Stimulated activated CD4-positive, alpha-beta T cell treated with anti-CD3 and anti-CD28 coated beads, Interleukin-15, amount 100 ng/mL, for 24 hours (primary cell): ENCODE measurements at regions not wholly inside any gene's neighbourhood (a gene's known extent, or its start where the extent isn't known, plus 50 kb on each side); places are given as distances from the start of the nearest gene placed in this dataset.
"Not testable (repeated sequence)": the region's sequence is repeated elsewhere in the genome, so short reads cannot be mapped to it uniquely, and the experiment has no call there.

Source experiments
- DNase-seq: peaks from one replicate; pipeline ENCODE4 v3.0.0-alpha.2; 2020

GRCh38 chr10:28733245-28733644 is 55.9 kb downstream of the BAMBI start:
- no peak for DNase-seq

GRCh38 chr10:28733647-28734046 is 56.3 kb downstream of the BAMBI start:
- no peak for DNase-seq

- DNase-seq, result no peak
Observed at GRCh38 chr10:28734938-28735759, 57.8 kb downstream of the BAMBI start.

DNA sequence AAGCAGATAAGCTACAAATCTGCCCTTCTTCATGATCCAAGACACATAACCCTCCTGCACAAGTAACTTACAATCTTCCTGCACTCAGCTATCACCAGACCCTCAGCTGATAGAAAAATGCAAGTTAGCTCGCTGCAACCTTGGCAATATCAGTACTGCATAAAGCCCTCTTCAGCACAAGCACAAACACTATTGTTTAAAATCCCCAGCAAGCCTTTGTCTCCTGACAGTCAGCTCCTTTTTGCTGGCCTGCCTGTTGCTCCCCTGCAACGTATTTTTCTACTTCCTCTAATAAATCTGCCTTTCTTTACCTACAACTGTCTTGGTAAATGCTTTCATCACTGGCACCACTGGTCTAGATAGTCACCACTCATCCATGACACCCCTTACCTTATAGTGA is 59.8 kb downstream of the BAMBI start:
- no peak for DNase-seq

DNA sequence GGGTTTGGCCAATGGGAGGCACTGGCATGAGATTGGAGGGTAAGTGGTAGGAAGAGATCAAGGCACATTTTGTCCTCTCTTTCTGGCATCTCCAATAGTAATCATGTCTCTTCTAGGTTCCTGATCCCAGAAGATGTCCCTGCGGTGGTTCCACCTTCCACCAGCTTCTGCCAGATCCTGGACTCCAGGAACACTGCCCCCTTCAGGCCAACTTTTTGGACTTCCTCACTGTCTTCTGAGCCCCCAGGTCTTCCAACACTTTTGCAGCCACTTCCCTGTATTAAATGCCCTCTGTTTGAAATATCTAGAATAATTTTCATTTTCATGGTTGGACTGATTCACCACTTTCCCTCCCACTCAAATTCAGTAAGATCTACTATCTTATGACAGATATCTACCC is 60.9 kb downstream of the BAMBI start:
- DNase-seq, result peak; percentile 29

GRCh38 chr10:28743576-28743975 is 66.3 kb downstream of the BAMBI start:
- DNase-seq, result no peak

- DNase-seq, result no peak
Observed at GRCh38 chr10:28744069-28744768, 66.9 kb downstream of the BAMBI start.

DNA sequence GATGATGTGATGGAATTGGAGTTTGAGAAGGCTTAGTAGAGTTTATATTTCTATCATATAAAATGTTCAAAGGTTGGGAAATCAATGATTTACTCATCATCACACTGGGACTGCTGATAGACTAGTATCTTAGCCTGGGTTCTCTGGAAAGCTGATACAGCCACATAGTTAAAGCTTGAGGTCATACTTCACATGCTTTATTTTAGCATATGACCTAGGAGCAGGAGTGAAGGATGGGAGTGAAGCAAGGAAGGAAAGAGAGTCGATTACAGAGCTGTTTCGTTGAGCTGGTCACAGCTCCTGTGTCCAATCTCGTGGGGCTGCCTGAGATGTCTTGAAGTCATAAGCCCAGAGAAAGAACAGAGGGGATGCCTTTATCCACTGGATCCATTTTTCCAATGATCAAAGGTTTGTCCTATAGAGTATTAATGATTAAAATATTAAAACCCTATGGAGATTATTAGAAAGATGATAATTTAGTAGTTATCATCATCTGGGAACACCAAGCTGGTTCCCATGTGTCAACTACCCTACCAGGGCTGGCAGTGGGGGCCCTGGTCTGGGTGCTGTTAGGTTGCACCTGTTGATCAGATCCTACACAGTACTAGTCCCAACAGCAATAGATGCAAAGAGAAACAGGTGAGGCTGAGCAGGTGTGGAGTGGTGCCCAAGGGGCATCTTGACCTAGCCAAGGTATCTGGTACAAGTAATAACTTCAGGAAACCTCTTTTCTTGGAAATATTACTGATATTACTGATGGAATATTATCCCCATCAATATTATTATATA is 77.8 kb downstream of the BAMBI start:
- DNase-seq, result no peak

DNA sequence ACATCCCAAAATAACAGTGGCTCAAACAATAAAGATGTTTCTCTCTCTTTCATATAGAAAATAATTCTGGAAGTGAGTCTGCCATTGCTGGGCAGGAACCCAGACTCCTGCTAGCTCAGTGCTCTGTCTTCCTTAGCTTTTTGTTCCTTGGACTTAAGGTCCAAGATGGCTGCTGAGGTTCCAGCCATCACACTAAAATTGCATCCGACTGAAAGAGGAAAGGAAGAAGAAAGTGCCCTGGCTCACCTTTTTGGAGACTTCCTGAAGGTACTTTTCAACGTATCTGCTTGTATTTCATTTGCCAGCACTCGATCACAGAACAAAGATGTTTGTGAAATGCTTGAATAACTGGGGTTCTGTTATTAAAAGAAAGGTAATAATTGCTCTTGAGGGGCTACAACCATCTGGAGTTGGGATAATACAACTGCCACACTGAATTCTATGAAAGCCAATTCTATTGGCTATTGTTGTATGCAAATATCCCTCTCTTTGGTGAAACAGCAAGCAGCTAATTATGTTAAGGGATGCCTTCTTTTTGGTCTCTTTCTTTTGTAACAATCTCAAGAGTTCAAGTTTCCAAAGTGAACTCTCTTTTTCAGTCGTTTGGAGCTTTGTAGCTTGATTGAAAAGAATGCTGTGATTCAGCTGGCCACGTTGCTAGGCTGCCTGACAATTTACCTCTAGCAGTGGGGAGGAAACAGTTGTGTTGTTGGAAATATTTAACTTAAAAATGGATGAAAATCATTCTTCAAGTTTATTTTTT is 83.9 kb downstream of the BAMBI start:
- no peak for DNase-seq

DNA sequence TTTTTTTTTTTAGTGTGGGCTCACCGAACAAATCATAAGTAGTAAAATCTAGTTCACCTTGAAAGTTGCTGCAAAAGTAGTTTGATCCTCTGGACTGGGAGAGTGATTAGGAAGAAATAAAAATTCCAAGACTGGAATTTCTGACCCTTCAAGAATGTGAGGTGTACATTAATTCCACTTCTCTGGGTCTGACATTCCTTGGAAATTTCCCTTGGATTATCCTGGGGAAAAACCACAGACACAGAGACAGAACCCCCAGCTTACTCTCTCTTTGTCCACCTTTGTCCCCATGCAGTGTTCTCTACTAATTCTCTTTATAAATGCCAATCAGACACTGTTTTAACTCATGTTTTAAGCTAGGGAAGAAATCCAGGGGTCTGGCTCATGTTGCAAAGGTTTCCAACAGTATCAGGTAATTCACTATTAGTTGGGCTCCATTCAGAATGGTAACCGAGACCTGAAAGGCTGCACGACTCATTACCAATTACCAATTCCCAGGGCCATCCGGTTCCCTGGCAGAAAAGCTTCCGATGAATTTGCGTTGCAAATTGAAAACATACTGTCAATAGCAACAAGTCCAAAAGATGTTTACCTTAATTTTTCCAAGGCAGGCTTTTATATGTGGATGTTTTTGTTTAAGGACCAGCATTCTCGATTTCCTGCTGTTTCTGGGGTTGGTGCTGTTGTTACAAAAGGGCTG is 86.3 kb downstream of the BAMBI start:
- no peak for DNase-seq

DNA sequence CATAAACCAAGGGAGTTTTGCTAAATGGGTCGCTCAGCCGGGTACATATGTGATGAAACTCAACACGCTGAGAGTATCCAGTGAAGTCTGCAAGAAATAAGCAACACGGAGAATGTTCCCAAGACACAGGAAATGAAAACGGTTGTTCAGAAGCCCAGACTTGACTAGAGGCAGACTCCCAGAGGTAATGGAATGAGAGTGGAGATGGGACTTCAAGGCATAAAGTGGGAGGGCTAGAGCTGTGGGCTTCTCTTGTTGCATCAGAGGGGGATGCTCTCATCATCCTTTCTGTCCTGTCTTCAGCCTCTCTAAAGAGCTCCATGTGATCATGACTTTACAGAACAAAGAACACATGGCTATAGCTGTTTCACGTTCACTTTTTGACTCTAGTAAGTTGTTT is 88.3 kb downstream of the BAMBI start:
- no peak for DNase-seq

DNA sequence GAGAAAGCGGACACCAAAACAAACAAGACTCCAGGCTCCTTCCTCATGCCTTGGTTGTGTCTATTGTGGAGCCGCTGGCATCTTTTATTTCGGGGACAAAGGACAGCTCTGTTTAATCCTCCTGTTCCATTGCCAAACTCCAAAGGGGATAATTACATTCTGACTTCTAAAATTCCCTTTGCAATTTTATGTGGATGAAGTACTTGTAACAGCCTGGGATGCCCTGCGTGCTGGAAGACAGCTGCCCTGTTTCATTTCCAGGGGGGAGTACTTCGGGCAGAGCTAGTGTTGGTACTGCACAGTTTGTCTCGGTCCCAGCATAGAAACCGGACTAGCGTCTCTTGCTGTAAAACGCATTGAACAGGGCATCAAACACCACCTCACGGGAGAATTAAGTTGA is 90.9 kb downstream of the BAMBI start:
- DNase-seq, result no peak

GRCh38 chr10:28769091-28769604 is 91.8 kb downstream of the BAMBI start:
- no peak for DNase-seq

DNA sequence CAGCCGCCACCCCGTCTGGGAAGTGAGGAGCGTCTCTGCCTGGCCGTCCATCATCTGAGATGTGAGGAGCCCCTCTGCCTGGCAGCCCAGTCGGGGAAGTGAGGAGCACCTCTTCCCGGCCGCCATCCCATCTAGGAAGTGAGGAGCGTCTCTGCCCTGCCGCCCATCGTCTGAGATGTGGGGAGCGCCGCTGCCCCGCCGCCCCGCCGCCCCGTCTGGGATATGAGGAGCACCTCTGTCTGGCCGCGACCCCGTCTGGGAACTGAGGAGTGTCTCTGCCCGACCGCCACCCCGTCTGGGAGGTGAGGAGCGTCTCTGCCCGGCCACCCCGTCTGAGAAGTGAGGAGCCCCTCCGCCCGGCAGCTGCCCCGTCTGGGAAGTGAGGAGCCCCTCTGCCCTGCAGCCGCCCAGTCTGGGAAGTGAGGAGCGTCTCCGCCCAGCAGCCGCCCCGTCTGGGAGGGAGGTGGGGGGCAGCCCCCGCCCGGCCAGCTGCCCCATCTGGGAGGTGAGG is 94.3 kb downstream of the BAMBI start:
- not testable (repeated sequence) for DNase-seq

DNA sequence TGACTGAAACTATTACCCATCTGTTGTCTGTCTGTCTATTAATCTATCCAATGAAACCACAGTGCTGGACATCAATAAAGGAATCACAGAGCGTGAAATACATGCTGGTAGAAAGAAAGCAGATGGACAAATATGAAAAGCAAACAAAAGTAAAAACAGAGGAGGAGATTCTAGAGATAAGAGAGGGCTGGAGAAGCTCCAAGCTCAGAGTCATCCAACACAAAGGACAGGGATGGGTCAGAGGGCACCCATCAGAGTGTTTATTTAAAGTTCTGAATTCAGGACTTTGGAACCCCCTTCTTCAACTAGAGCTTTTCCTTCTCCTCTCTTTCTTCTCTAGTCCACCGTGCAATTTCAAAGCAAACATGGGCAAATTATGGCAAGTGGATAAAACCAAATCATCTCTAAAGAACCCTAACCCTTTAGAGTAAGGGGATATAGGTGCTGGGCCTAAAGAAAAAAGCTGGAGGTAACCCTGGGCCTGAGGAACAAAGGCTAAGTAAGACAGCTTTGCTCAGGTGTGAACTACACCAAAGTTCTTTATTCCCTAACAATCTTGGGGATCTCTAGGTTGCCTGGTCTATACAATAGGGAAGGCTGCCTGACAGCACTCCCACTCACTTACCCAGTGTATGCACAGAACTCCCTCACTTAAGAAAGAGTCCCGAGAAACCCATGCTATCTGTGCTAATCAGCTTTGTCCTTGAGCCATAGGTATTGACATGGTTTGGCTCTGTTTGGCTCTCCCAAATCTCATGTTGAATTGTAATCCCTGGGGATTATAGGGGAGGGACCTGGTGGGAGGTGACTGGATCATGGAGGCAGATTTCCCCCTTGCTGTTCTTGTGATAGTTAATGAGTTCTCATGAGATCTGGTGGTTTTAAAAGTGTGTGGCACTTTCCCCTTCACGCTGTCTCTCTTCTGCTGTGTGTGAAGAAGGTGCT is 97.0 kb downstream of the BAMBI start:
- DNase-seq, result no peak

DNA sequence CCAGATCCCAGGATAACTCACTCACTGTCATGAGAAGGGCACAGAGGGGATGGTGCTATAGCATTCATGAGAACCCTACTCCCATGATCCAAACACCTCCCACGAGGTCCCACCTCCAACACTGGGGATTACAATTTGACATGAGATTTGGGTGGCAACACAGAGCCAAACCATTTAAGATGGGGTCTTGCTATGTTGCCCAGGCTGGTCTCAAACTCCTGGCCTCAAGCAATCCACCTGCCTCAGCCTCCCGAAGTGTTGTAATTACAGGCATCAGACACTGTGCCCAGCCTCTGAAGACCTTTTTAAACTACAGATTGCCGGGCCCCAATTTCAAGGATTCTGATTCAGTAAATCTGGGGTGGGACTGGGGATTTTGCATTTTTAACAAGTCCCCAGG is 98.5 kb downstream of the BAMBI start:
- DNase-seq, result no peak

DNA sequence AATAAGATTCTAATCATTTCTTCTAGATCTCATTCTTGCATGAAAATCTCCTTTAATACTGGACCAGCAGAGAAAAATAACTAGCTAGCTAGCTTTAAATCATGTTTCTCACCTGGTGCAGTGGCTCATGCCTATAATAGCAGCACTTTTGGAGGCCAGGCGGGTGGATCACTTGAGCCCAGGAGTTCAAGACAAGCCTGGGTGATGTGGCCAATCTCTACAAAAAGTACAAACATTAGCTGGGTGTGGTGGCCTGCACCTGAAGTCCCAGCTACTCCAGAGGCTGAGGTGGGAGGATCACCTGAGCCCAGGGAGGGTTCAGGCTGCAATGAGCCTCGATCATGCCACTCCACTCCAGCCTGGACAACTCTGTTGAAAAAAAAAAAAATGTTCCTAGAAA is 99.2 kb downstream of the BAMBI start:
- DNase-seq, result no peak

GRCh38 chr10:28777911-28778310 is 100.6 kb downstream of the BAMBI start:
- no peak for DNase-seq

DNA sequence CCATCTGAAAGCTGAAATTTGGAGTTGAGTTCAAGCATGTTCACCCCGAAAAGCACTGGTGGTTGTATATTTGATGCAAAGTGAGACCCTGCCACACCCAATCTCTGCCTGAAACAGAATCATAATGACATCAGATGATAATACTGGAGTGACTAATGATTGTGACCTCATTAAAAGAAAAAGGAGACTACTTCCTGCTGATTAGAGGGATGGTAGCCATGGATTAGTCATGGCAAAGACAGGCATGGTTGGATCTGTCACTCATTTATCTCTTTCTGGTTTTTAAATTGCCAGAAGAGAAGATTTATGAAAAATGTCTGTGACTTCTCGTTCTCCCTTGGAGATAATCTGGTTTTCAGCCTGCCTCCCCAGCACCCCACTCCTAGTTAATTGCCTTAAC is 101.2 kb downstream of the BAMBI start:
- no peak for DNase-seq

DNA sequence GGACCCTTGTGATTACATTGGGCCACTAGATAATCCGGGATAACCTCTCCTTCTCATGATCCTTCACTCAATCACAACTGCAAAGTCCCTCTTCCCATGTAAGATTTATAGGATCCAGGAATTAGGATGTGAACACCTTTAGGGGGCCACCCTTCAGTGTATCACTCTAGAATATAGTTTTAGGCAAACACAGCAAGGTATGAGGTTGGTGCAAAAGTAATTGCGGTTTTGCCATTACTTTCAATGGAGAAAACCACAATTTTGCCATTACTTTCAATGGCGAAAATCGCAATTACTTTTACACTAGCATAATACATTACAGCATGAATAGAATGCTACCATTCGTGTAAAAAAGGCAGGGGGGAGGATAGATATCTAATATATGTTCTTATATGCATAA is 104.0 kb downstream of the BAMBI start:
- DNase-seq, result no peak

- DNase-seq, result no peak
Observed at GRCh38 chr10:28783087-28783486, 105.8 kb downstream of the BAMBI start.
